ENCODE measurements at regions not wholly inside any gene's neighbourhood (a gene's known extent, or its start where the extent isn't known, plus 50 kb on each side); places are given as distances from the start of the nearest gene placed in this dataset.

- Histone ChIP-seq H4K20me1 (ENCODE audit: control insufficient read depth, insufficient read depth, low read depth, low read length) (no peaks in the 10 kb centered on the region), H3K9me2 (replicated peaks; ENCODE audit: control insufficient read depth, low read length) (no peaks in the 10 kb centered on the region), H3K4me1 (ENCODE audit: control insufficient read depth, low read length) (no peaks in the 10 kb centered on the region), H3K4me3 (ENCODE audit: low read length) (no peak overlapping the region), H3K4me2 (ENCODE audit: low read length) (no peak overlapping the region), H3K27ac (ENCODE audit: low read depth, low read length) (no peak overlapping the region), H3K79me2 (ENCODE audit: control insufficient read depth, low read length) (no peaks in the 10 kb centered on the region), H3K27me3 (ENCODE audit: control insufficient read depth, low read length) (no peaks in the 10 kb centered on the region), H3K36me3 (ENCODE audit: control insufficient read depth, low read length) (no peaks in the 10 kb centered on the region), H3K9me3 (ENCODE audit: control insufficient read depth, insufficient read depth, low read length) (peaks cover 13% of the 10 kb centered on the region; the same call in 1 of the 2 replicates), H3F3A (ENCODE audit: control insufficient read depth, insufficient read depth) (no peaks in the 10 kb centered on the region)
- TF ChIP-seq EZH2phosphoT487 (IDR thresholded peaks at IDR 0.05; ENCODE audit: borderline replicate concordance, low read length) (no peak), CTCF (IDR thresholded peaks at IDR 0.05; ENCODE audit: low read depth, low read length, poor library complexity, severe bottlenecking) (no peak)
Measured at GRCh38 chr11:24312464-24313238, 184.2 kb upstream of the LUZP2 start.

- Histone ChIP-seq H3K4me2 (ENCODE audit: low read length) (no peak overlapping the region), H3F3A (ENCODE audit: control insufficient read depth, insufficient read depth) (no peaks in the 10 kb centered on the region), H3K27ac (ENCODE audit: low read depth, low read length) (no peak overlapping the region), H3K9me2 (replicated peaks; ENCODE audit: control insufficient read depth, low read length) (no peaks in the 10 kb centered on the region), H3K4me1 (ENCODE audit: control insufficient read depth, low read length) (no peaks in the 10 kb centered on the region), H3K79me2 (ENCODE audit: control insufficient read depth, low read length) (no peaks in the 10 kb centered on the region), H3K36me3 (ENCODE audit: control insufficient read depth, low read length) (no peaks in the 10 kb centered on the region), H3K9me3 (ENCODE audit: control insufficient read depth, insufficient read depth, low read length) (no peaks in the 10 kb centered on the region), H3K4me3 (ENCODE audit: low read length) (no peak overlapping the region), H4K20me1 (ENCODE audit: control insufficient read depth, insufficient read depth, low read depth, low read length) (no peaks in the 10 kb centered on the region), H3K27me3 (ENCODE audit: control insufficient read depth, low read length) (no peaks in the 10 kb centered on the region)
- TF ChIP-seq CTCF (IDR thresholded peaks at IDR 0.05; ENCODE audit: low read depth, low read length, poor library complexity, severe bottlenecking), result no peak
- TF ChIP-seq EZH2phosphoT487 (IDR thresholded peaks at IDR 0.05; ENCODE audit: borderline replicate concordance, low read length), result no peak
Measured at GRCh38 chr11:24321229-24321628, 175.6 kb upstream of the LUZP2 start.

GRCh38 chr11:24324211-24324610 is 172.6 kb upstream of the LUZP2 start:
- Histone ChIP-seq H4K20me1 (ENCODE audit: control insufficient read depth, insufficient read depth, low read depth, low read length) (no peaks in the 10 kb centered on the region), H3K4me3 (ENCODE audit: low read length) (no peak overlapping the region), H3K9me3 (ENCODE audit: control insufficient read depth, insufficient read depth, low read length) (no peaks in the 10 kb centered on the region), H3F3A (ENCODE audit: control insufficient read depth, insufficient read depth) (no peaks in the 10 kb centered on the region), H3K9me2 (replicated peaks; ENCODE audit: control insufficient read depth, low read length) (no peaks in the 10 kb centered on the region), H3K36me3 (ENCODE audit: control insufficient read depth, low read length) (no peaks in the 10 kb centered on the region), H3K79me2 (ENCODE audit: control insufficient read depth, low read length) (no peaks in the 10 kb centered on the region), H3K4me1 (ENCODE audit: control insufficient read depth, low read length) (no peaks in the 10 kb centered on the region), H3K27me3 (ENCODE audit: control insufficient read depth, low read length) (no peaks in the 10 kb centered on the region), H3K4me2 (ENCODE audit: low read length) (no peak overlapping the region), H3K27ac (ENCODE audit: low read depth, low read length) (no peak overlapping the region)
- TF ChIP-seq EZH2phosphoT487 (IDR thresholded peaks at IDR 0.05; ENCODE audit: borderline replicate concordance, low read length), result no peak
- TF ChIP-seq CTCF (IDR thresholded peaks at IDR 0.05; ENCODE audit: low read depth, low read length, poor library complexity, severe bottlenecking), result no peak

Data from DOHH2 (cell line).